UCSD-AML1 (cell line): ENCODE measurements at regions not wholly inside any gene's neighbourhood (a gene's known extent, or its start where the extent isn't known, plus 50 kb on each side); places are given as distances from the start of the nearest gene placed in this dataset.
"Not testable (repeated sequence)": the region's sequence is repeated elsewhere in the genome, so short reads cannot be mapped to it uniquely, and the experiment has no call there.

Source experiments
- DNase-seq: peaks from one replicate; lab custom pipeline; 2025; ENCODE audit not compliant: unreplicated experiment; lab: John Stamatoyannopoulos, UW

- not testable (repeated sequence) for DNase-seq
Measured at GRCh38 chr13:66072097-66072496, 1158.0 kb downstream of the PCDH9 start.

DNA sequence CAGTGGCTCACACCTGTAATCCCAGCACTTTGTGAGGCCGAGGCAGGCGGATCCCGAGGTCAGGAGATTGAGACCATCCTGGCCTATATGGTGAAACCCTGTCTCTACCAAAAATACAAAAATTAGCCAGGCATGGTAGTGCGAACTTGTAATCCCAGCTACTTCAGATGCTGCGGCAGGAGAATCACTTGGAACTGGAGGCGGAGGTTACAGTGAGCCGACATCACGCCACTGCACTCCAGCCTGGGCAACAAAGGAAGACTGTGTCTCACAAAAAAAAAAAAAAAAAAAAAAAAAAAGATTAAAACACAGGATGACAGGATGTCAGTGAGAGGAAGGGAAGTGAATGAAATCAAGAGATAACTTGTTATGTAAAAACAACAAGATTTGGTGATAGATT lies 1158.5 kb downstream of the PCDH9 start:
- no peak for DNase-seq

DNA sequence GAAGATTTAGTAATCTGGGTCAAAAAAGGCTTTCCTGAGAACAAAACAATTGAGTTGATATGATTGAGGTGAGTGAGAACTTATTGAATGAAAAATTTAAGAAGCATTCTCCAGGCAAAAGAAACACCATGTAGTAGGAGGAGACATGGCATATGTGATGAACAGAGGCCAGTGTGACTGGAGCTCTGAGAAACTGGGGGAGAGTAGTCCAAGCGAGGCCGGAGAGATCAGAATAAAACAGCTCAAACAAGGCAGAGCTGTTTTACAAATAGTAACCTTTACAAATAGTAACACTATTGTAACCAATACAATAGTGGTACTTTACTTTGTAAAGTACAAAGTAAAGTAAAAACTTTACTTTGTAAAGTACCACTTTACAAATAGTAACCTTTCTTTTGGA lies 1159.1 kb downstream of the PCDH9 start:
- no peak for DNase-seq

GRCh38 chr13:66069570-66069969 lies 1160.6 kb downstream of the PCDH9 start:
- DNase-seq = no peak

GRCh38 chr13:66068683-66069082 lies 1161.5 kb downstream of the PCDH9 start:
- DNase-seq = no peak

GRCh38 chr13:66048888-66049287 lies 1181.2 kb downstream of the PCDH9 start:
- no peak for DNase-seq

- no peak for DNase-seq
Measured at GRCh38 chr13:66040506-66040905, 1189.6 kb downstream of the PCDH9 start.

DNA sequence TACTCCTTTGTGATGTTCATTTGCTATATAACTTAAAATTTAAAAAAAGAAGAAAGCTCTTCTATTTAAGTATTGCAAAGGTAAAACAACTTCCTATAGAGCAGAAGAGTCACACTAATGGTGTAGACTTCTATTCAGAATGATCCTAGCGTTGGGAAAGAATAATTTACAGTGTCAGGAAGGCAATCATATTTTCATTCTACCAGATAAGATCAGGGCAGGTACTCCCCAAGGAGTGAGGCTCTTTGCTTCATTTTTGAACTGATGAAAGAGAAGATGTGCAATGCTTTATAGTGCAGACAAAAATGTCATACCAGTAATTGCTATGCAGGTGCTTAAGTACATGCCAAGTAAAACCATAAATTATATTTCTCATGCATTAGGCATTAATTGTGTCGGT lies 1193.0 kb downstream of the PCDH9 start:
- no peak for DNase-seq

DNA sequence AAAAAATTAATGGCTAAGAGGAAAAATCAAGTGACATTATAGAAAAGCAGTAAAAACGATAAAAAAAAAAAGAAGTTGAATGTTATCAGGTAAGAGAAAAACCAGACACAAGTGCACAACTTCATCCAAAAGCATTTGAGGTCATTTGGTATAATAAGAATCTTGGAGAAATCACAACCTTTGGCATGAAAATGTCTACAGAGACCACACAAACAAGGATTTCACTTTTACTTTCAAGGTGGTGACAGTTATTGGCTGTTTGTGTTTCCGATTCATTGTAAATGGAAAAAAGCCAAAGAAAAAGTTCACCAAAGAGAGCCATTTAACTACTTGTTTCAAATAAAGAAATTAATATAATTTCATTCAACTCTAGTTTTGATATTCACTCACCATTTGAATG lies 1193.5 kb downstream of the PCDH9 start:
- no peak for DNase-seq

GRCh38 chr13:66036024-66036614 lies 1194.0 kb downstream of the PCDH9 start:
- DNase-seq = no peak

DNA sequence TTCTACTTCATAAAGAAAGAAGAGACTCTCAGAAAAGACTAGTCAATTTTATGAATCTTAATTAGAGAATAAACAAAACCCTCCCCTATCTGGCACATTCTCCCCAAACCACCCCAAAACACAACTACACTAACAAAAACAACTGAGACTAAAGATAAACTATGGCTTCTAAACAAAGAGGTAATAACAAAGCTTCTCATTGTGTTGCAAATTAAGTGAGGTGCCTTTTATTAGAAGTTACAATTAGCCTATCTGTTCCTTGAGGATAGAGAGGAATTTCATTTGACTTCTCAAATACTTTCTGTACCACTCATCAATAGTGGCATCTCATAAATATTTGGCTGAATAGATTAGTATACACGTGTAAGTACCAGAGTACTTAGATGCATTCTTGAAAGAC lies 1196.2 kb downstream of the PCDH9 start:
- DNase-seq = no peak

DNA sequence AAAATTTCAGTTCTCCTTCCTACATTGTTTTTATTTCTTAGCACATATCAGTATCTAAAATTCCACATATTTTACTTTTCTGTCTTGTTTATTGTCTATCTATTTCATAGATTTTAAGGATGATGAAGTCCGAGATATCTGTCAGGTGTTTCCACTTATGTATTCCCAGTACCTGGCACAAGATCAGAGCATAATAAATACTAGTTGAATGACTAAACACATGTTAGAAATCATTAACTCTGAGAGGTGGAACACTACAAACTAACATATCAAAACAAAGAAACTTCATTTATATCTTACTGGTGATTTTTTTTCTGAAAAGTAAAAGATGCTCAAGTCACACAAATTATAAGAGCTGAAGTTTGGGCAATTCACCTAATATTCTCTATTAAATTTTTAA lies 1208.3 kb downstream of the PCDH9 start:
- DNase-seq = no peak

DNA sequence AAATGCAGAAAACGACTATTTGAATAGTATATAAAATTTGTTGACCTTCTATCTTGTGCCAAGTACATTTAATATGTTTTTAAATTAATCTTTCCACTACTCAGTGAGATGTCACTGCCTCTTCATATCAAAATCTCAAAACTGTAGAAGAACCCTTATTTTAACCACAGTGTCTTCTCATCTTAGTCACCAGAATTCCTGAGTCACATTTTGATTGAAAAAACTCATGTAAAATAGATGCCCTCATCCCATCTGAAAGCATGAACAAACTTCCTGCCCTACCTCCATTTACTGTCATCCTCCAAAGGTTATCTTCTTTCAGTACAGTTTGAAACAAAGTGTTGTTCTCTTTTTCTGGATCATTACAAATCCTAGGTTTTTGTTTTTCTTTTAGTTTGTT lies 1215.4 kb downstream of the PCDH9 start:
- no peak for DNase-seq

DNA sequence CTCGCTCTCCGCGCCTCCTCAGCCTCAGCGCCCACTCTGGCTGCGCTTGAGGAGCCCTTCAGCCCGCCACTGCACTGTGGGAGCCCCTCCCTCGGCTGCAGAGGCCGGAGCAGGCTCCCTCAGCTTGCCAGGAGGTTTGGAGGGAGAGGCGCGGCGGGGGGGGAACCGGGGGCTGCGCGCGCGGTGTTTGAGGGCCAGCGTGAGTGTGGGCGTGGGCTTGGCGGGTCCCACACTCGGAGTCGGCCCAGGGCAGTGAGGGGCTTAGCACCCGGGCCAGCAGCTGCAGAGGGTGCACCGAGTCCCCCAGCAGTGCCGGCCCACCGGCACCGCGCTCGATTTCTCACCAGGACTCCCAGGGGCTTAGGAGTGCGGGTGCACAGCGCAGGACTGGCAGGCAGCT lies 1220.9 kb downstream of the PCDH9 start:
- DNase-seq = no peak

GRCh38 chr13:66003558-66003957 lies 1226.6 kb downstream of the PCDH9 start:
- no peak for DNase-seq

DNA sequence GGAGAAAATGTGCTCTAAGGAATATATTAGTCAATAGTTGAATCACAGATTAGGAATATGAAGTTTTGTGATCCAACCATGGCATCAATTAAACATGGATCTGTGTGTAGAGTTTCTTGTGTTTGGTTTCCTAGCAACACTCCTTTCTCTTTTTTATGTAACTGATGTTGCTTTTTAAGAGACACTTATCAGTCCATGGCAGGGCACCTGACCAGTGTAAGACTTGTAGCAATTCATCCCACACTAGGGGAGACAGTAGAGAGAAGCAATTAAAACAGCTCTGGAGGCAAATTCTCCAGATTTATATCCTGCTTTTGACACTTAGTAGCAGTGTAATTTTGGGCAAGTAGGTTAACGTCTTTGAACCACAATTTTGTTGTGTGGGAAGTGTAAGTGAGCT lies 1229.0 kb downstream of the PCDH9 start:
- DNase-seq = no peak

DNA sequence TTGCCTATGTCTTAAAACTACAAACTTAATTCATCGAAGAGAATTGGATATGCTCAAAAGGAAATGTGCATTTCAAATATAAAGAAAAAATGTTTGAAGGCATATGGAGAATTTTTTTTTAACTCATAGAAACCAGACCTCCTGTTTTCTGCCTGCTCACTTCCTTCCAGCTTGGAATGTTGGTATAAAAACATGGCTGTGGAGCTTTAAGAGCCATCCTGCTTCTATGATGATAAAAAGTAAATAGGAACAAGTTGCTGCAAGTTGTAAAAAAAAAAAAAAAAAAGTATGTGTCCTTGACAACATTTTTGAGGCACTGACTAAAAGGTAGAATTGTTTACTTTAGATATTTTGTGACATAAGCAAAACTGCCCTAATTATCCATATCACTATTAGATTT lies 1230.7 kb downstream of the PCDH9 start:
- DNase-seq = no peak

- no peak for DNase-seq
Measured at GRCh38 chr13:65990684-65991083, 1239.5 kb downstream of the PCDH9 start.

DNA sequence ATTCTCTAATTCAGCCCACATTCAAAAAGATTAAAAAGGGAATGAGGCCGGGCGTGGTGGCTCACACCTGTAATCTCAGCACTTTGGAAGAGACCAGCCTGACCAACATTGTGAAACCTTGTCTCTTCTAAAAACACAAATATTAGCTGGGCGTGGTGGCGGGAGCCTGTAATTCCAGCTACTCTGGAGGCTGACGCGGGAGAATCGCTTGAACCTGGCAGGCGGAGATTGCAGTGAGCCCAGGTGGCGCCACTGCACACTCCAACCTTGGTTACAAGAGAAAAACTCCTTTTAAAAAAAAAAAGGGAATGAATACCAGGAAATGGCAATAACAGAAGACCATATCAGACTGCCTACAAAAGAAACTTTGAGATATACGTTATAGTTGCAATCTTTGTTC lies 1244.5 kb downstream of the PCDH9 start:
- DNase-seq = no peak

DNA sequence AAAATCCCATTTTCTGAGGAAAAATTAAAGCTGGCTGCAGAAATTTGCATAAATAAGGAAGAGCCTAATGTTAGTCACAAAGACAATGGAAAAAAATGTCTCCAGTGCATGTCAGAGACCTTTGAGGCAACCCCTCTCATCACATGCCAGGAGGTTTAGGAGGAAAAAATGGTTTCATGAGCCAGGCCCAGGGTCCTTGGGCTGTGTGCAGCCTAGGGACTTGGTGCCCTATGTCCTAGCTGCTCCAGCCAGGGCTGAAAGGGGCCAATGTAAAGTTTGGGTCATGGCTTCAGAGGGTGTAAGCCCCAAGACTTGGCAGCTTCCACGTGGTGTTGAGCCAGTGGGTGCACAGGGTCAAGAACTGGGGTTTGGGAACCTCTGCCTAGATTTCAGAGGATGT lies 1252.6 kb downstream of the PCDH9 start:
- DNase-seq = no peak

DNA sequence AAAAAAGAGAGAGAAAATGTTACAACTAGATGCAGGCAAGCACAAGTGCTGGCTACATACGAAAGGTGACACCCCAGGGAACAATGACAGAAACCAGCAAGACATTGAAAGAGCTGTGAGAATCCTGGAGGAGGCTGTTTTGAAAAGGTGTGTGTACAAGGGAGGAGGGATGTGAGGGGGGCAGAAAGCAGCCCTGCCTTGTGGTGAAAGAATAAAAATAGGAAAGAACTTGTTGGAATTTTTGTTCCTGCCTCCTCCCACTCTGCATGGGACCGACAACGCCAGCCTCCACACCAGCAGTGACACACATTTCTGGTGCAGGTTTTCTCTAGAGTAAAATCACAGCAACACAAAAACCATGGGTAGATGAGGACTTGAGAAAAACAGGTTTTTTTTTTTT lies 1258.6 kb downstream of the PCDH9 start:
- no peak for DNase-seq

- no peak for DNase-seq
Measured at GRCh38 chr13:65966991-65967451, 1263.1 kb downstream of the PCDH9 start.

DNA sequence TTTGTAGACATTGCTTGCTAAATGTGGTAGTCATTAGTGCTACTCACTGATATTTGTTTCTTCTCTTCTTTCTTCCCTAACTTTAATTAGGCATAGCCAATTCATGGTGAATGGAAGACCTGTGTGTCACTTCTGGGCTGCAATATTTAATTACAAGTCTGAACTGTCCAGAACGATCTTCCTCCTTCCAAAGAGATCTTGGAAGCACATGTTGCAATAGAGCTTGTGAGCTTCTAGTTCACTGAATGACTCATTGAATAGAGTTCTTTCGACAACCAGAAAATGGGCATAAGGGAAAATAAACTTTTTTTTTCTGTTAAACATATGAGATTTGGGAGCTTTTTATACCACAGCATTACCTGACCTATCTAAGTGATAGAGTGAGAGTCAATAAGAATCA lies 1264.6 kb downstream of the PCDH9 start:
- DNase-seq = no peak

DNA sequence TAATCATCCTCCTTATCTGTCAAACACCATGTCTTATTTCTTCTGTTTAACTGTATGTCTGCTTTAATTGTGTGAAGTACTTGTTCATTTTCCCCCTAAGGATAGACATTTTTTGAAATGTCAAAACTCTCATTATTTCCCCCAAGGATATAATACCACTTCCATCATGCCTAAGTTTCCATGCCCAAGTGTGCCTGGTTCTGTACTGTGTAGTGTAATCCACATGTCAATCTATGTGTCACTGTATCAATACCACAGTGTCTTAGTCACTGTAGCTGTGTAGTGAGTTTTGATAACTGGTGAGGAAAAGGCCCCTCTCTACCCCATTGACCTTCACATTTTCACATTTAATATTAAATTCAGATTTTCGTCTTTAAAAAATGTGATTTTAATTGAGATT lies 1265.5 kb downstream of the PCDH9 start:
- DNase-seq = no peak
